HG03045 (cell line): ENCODE measurements at regions not wholly inside any gene's neighbourhood (a gene's known extent, or its start where the extent isn't known, plus 50 kb on each side); places are given as distances from the start of the nearest gene placed in this dataset.
"Not testable (repeated sequence)": the region's sequence is repeated elsewhere in the genome, so short reads cannot be mapped to it uniquely, and the experiment has no call there.

Source experiments
- ATAC-seq: cut with Tn5 transposase; IDR thresholded peaks from one replicate; pipeline ENCODE4 v1.9.1; 2021; ENCODE audit warnings: mild to moderate bottlenecking, moderate library complexity; ENCODE audit not compliant: unreplicated experiment

GRCh38 chr2:57465967-57466366 lies 580.6 kb upstream of the VRK2 start:
- no peak for ATAC-seq

GRCh38 chr2:57475391-57475790 lies 571.2 kb upstream of the VRK2 start:
- ATAC-seq, result no peak

- no peak for ATAC-seq
Measured at GRCh38 chr2:57479981-57480380, 566.6 kb upstream of the VRK2 start.

- no peak for ATAC-seq
Measured at GRCh38 chr2:57488061-57488460, 558.5 kb upstream of the VRK2 start.

- no peak for ATAC-seq
Measured at GRCh38 chr2:57490741-57491140, 555.9 kb upstream of the VRK2 start.

GRCh38 chr2:57491213-57491612 lies 555.4 kb upstream of the VRK2 start:
- ATAC-seq, result no peak

GRCh38 chr2:57493966-57494365 lies 552.6 kb upstream of the VRK2 start:
- not testable (repeated sequence) for ATAC-seq

GRCh38 chr2:57497489-57498096 lies 549.0 kb upstream of the VRK2 start:
- no peak for ATAC-seq

GRCh38 chr2:57504787-57505186 lies 541.8 kb upstream of the VRK2 start:
- no peak for ATAC-seq

- no peak for ATAC-seq
Measured at GRCh38 chr2:57509189-57509588, 537.4 kb upstream of the VRK2 start.

GRCh38 chr2:57510704-57511103 lies 535.9 kb upstream of the VRK2 start:
- ATAC-seq, result no peak

GRCh38 chr2:57515366-57515765 lies 531.2 kb upstream of the VRK2 start:
- ATAC-seq, result no peak

- ATAC-seq, result peak; percentile 80
Measured at GRCh38 chr2:57516698-57517340, 529.8 kb upstream of the VRK2 start.

- ATAC-seq, result no peak
Measured at GRCh38 chr2:57523304-57523703, 523.3 kb upstream of the VRK2 start.

GRCh38 chr2:57527685-57528084 lies 518.9 kb upstream of the VRK2 start:
- no peak for ATAC-seq

GRCh38 chr2:57528499-57528898 lies 518.1 kb upstream of the VRK2 start:
- ATAC-seq, result no peak

- no peak for ATAC-seq
Measured at GRCh38 chr2:57534358-57534757, 512.2 kb upstream of the VRK2 start.

- ATAC-seq, result no peak
Measured at GRCh38 chr2:57536535-57537231, 509.9 kb upstream of the VRK2 start.

- ATAC-seq, result no peak
Measured at GRCh38 chr2:57539761-57540160, 506.8 kb upstream of the VRK2 start.

- no peak for ATAC-seq
Measured at GRCh38 chr2:57542081-57542480, 504.5 kb upstream of the VRK2 start.

- ATAC-seq, result no peak
Measured at GRCh38 chr2:57543211-57543610, 503.4 kb upstream of the VRK2 start.

GRCh38 chr2:57544624-57545023 lies 502.0 kb upstream of the VRK2 start:
- no peak for ATAC-seq
